GM21529 (cell line): ENCODE measurements at regions not wholly inside any gene's neighbourhood (a gene's known extent, or its start where the extent isn't known, plus 50 kb on each side); places are given as distances from the start of the nearest gene placed in this dataset.

Experiments
- ATAC-seq: cut with Tn5 transposase; IDR thresholded peaks from one replicate; pipeline ENCODE4 v1.9.1; 2021; ENCODE audit not compliant: unreplicated experiment

GRCh38 chr11:112728716-112729115 lies 232.5 kb upstream of the NCAM1 start:
- no peak for ATAC-seq

GRCh38 chr11:112730591-112730990 lies 230.6 kb upstream of the NCAM1 start:
- ATAC-seq = no peak

- no peak for ATAC-seq
Measured at GRCh38 chr11:112731538-112731937, 229.7 kb upstream of the NCAM1 start.

- ATAC-seq = no peak
Measured at GRCh38 chr11:112732031-112732430, 229.2 kb upstream of the NCAM1 start.

GRCh38 chr11:112734207-112734606 lies 227.0 kb upstream of the NCAM1 start:
- no peak for ATAC-seq

GRCh38 chr11:112735470-112735869 lies 225.8 kb upstream of the NCAM1 start:
- no peak for ATAC-seq

GRCh38 chr11:112744041-112744440 lies 217.2 kb upstream of the NCAM1 start:
- no peak for ATAC-seq

- ATAC-seq = no peak
Measured at GRCh38 chr11:112745973-112746372, 215.2 kb upstream of the NCAM1 start.

GRCh38 chr11:112748252-112748651 lies 213.0 kb upstream of the NCAM1 start:
- ATAC-seq = no peak

- ATAC-seq = no peak
Measured at GRCh38 chr11:112748713-112749543, 212.3 kb upstream of the NCAM1 start.

GRCh38 chr11:112751329-112751728 lies 209.9 kb upstream of the NCAM1 start:
- no peak for ATAC-seq

GRCh38 chr11:112751772-112752171 lies 209.4 kb upstream of the NCAM1 start:
- no peak for ATAC-seq

- ATAC-seq = no peak
Measured at GRCh38 chr11:112752563-112752962, 208.7 kb upstream of the NCAM1 start.

- no peak for ATAC-seq
Measured at GRCh38 chr11:112753706-112754105, 207.5 kb upstream of the NCAM1 start.

GRCh38 chr11:112759418-112759817 lies 201.8 kb upstream of the NCAM1 start:
- no peak for ATAC-seq

- no peak for ATAC-seq
Measured at GRCh38 chr11:112760396-112761059, 200.7 kb upstream of the NCAM1 start.

GRCh38 chr11:112761911-112762706 lies 199.1 kb upstream of the NCAM1 start:
- ATAC-seq = no peak

GRCh38 chr11:112762707-112763090 lies 198.5 kb upstream of the NCAM1 start:
- ATAC-seq = no peak

- ATAC-seq = no peak
Measured at GRCh38 chr11:112765337-112765736, 195.9 kb upstream of the NCAM1 start.

GRCh38 chr11:112769170-112769569 lies 192.1 kb upstream of the NCAM1 start:
- no peak for ATAC-seq

- ATAC-seq = no peak
Measured at GRCh38 chr11:112769584-112769983, 191.6 kb upstream of the NCAM1 start.

GRCh38 chr11:112770033-112770432 lies 191.2 kb upstream of the NCAM1 start:
- ATAC-seq = no peak
